ENCODE measurements at regions not wholly inside any gene's neighbourhood (a gene's known extent, or its start where the extent isn't known, plus 50 kb on each side); places are given as distances from the start of the nearest gene placed in this dataset.

GRCh38 chr2:200219309-200220113, 87.0 kb upstream of the SPATS2L start:
- peak; percentile 12 for DNase-seq

DNA sequence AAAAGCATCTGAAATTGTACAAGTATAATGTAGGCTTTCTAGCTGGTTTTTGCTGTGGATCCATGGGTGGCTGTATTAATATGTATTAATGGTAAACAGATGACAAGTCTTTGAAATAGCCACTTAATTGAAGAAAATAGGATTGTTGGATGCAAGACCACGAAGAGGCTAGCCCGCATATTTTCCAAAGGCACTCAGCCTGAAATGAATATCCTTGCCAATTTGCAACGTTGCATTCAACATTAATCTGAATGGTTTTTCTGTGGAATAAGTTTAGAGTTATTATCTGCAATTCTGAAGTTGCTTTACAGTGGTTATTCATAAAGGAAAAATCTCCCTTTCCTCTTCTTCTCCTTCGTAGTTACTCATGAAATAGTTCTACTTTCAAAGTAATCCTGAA, 86.2 kb upstream of the SPATS2L start:
- DNase-seq: no peak

DNA sequence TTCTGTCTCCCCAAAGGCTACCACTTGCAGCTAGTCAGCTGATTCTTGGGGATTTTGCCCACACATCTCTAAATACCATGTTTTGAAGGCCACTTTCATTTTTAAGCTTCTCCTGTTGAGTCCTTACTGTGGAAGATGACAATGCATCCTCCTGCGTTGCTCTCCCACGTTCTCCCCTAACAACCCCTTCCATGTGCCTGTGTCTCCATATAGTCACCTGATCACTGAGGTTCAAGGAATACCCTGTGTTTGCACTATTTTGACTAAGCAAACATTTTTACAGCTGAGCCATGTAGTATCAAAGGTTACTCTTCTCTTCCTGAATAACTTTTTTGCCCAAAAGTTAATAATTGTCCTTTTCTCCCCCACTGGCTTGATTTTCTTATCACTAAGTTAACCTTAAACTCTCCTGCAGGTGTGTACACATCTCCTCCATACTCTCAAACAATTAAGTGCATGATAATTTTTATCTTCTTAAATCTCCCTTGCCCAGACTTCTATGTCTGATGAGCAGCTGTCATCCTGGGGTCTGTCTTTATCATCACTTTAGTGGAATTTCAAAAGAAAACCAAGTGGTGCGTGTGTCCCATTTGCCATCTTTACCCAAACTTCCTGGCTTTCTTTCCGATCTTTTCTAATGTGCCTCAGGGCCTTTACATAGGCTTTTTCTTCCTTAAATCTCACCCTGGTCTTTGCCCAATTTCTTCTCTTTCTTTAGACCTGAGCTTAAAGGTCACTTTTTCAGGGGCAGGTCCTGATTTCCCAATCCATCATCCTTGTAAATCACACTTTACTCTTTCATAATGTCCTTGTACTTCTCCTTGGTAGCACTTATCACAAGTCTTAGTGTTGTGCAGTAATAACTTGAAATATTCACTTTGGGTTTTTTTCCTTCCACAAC, 85.2 kb upstream of the SPATS2L start:
- DNase-seq: no peak

DNA sequence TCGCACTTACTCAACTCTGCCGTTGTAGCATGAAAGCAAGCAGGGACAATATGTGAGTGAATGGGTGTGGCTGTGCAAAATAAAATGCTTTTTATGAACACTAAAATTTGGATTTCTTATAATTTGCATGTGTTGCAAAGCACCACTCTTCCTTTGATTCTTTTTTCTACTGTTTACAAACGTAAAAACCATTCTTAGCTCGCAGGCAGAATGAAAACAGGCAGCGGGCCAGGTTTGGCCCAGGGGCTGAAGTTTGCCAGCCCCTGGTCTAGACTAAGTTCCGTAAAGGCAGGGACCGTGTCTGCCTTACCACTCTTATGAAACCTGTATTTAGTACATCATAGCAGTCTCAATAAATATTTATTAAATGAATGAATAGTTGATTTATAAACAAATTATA, 83.7 kb upstream of the SPATS2L start:
- no peak for DNase-seq

- no peak for DNase-seq
Measured at GRCh38 chr2:200223205-200223784, 83.2 kb upstream of the SPATS2L start.

- DNase-seq: no peak
Measured at GRCh38 chr2:200225951-200226350, 80.5 kb upstream of the SPATS2L start.

DNA sequence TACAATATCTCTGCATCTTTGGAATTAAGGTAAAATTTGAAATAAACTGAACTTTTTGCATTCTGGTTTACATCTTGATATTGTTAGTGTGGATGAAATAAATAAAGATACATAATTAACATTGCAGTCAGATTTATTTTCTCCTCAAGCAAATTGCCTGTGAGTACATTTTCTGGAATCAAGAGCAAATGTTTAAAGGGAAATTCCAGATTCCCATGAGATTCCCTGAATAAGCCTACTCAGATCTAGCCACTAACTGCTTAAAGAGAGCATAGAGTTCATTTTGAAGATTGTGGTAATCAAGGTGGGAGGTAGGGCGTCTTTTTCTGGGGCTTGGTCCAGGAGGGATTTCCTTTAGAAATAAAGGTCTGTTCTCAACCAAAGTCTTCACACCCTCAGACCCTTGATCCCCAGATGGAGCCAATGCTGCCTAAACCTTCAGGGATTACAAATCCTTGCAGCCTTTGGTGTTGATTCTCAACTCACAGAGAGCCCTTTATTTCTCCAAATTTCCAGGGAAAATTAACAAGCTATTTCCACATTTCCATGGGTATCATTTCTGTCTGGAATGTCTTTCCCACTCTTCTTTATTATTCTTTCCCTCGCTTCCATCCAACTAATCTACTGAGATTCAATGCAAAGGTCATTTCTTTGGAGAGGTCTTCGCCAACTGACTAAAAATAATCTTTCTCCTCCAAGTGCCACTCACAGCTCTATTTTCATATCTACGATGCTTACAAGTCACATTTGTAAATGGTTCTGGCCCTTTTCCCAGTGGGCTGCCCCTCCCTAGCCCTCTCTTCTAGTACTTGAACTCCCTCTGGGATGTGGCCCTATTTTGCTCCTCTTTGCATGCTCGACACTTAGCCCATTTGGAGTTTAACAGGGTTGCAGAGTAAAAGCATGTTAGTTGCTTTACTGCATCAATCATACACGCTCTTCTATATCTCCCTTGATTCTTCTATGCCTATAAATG, 79.8 kb upstream of the SPATS2L start:
- no peak for DNase-seq

- DNase-seq: no peak
Measured at GRCh38 chr2:200230716-200231115, 75.8 kb upstream of the SPATS2L start.

DNA sequence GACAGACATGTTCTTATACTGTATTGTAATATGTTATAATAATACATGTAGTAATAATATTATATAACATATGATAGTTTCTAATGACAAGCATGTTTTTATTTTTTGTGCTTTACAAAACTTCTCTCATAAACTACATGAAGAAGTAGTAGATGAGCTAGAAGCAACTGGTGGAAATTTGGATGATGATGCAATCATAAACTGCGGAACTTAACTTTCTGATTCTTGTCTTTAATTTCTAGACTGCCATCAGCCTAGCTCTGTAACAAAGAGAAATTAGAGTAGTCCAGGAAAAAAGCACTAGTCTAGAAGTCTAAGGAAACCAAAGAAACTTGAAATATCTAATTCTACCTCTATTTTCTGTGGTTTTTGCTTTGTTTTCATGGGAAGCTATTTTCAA, 71.0 kb upstream of the SPATS2L start:
- DNase-seq: no peak

- no peak for DNase-seq
Measured at GRCh38 chr2:200239216-200239615, 67.3 kb upstream of the SPATS2L start.

- DNase-seq: no peak
Measured at GRCh38 chr2:200242570-200242969, 63.9 kb upstream of the SPATS2L start.

- DNase-seq: no peak
Measured at GRCh38 chr2:200243441-200243840, 63.1 kb upstream of the SPATS2L start.

GRCh38 chr2:200244111-200244510, 62.4 kb upstream of the SPATS2L start:
- DNase-seq: no peak

DNA sequence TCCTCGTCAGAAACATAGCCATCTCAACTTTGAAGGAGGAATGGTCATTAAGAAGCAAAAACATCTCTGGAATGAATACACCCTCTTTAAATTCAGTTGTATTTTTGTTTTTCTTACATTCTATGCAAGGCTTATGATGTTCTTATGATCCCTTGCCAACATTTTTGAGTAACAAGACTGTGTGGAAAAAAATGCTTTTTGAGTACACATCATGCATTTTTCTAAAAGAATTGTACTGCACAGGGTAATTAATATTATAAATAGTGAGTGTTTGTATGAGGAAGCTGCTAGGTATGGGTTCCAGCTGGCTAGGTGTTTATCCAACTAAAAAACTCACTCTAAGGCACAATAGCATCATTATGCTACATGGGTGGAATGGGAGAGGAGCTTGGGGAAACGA, 59.0 kb upstream of the SPATS2L start:
- DNase-seq: no peak

DNA sequence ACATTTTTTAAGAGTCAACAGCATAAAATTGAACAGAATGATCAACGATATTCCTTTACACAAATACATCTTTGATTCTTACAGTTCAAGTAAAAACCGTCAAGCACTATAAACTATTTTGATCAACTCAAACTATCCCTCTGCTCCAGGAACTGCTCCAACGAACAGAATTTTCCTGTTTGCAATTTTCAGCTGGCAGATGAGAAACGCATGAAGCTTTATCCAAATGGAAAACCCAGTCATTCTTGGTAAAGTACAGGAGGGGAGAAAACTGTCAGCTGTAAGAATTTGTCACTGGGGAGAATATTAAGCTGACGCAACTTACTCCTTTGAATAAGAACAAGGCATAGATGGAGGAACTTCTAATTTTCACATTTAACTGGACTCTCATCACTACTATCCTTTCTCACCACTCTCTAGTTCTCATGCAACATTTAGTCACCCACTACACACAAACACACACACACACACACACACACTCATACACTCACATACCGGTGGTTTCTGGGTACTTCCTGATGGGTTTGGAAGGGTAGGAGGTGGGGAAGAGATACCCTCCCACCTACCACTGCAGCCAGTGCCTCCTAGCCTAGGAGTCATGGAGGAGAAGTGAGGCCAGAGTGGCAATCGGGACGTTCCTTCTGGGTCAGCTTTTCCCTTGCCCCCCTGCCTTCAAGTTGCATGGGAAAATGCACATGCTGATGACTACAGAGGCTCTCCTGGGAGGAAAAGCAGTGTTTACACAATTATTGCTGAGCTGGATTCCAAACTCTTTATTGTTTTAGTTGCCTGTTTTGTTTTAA, 54.0 kb upstream of the SPATS2L start:
- DNase-seq: no peak

GRCh38 chr2:200253639-200254038, 52.9 kb upstream of the SPATS2L start:
- no peak for DNase-seq

DNA sequence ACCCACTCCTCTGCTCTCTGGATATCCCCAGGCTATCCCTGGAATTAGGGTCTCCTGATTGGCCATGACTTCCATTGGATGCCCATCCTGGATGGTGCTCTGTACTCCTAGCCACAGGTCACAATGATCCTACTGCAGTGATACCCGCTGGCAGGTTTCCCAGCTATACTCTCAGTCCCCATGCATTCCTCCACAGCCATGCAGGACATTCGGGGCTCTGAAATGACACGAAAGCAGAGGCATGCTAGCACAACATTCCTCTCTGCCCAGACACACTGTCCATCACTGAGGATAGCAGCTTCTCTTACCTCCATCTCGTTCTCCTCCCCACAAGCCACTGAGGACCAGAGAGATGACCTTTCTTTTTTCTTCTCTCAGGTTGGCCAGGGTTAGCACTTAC, 51.7 kb upstream of the SPATS2L start:
- no peak for DNase-seq

DNA sequence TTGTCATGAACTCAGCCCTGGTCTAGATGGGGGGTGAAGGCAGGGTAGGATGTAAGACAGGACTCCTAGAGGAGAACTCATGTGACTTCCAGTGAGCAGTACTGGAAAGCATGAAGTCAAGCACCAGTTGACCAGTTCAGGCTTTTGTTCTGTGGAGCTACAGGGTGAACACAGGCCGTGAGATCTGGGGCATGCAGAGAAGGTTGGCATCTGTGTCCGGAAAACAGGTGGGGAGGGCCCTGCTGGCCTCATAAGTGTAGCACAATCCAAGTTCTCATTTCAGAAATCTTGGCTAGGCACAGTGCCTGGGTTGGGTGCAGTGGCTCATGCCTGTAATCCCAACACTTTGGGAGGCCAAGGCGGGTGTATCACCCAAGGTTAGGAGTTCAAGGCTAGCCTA, 50.9 kb upstream of the SPATS2L start:
- DNase-seq: no peak

All from NCI-H774 (cell line).